HG03108 (cell line): ENCODE measurements at regions not wholly inside any gene's neighbourhood (a gene's known extent, or its start where the extent isn't known, plus 50 kb on each side); places are given as distances from the start of the nearest gene placed in this dataset.
"Not testable (repeated sequence)": the region's sequence is repeated elsewhere in the genome, so short reads cannot be mapped to it uniquely, and the experiment has no call there.

Experiments used
- ATAC-seq: cut with Tn5 transposase; IDR thresholded peaks from one replicate; pipeline ENCODE4 v1.9.1; 2021; ENCODE audit warnings: moderate library complexity; ENCODE audit not compliant: unreplicated experiment

DNA sequence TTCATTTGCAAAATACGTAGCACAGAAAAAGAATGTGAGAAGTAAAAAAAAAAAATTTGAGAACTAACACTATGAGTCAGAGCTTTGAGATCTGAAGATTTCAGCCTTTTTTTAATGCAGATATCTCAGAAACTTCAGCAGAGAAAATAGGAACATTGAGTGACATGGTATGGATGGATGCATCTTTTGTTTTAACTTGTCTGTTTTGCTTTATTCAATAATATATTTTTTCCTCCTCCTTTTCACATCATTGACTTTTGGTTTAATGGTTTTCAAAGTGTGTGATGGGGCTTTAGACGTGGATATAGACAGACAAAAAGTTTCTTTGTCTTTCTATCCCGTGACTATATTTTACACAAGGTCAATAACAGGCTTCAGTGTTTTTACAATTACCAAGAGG is 426.7 kb upstream of the FRG2C start:
- ATAC-seq: no peak

DNA sequence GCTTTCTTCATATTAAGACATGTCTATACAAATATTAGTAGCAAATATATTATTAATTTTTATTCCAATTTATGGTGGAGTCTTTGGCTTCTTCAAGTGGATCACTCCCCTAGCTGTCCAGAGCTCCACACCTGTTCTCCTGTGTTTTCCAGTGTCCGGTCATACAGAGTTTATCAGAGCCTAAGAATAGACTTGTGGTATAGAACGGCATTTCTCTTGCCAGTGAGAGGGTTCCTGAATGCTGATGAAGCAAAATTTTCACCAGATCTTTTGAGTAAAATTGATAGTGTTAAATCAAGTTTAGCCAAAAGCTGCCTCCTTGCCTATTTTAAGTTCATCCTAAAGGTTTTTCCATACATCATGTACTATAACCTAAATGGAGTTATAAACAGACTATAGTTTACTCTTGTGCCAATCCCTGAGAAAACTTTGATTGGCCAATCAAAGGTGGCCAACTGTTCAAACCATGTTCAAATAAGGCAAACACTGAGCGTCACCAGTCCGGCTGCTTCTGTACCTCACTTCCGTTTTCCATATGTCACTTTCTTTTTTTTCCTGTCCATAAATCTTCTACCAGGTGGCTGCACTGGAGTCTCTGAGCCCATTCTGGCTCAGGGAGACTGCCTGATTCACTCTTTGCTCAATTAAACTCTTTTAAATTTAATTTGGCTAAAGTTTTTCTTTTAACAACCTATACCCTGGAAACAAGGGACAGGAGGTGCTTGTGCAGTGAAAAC is 422.7 kb upstream of the FRG2C start:
- ATAC-seq: not testable (repeated sequence)

DNA sequence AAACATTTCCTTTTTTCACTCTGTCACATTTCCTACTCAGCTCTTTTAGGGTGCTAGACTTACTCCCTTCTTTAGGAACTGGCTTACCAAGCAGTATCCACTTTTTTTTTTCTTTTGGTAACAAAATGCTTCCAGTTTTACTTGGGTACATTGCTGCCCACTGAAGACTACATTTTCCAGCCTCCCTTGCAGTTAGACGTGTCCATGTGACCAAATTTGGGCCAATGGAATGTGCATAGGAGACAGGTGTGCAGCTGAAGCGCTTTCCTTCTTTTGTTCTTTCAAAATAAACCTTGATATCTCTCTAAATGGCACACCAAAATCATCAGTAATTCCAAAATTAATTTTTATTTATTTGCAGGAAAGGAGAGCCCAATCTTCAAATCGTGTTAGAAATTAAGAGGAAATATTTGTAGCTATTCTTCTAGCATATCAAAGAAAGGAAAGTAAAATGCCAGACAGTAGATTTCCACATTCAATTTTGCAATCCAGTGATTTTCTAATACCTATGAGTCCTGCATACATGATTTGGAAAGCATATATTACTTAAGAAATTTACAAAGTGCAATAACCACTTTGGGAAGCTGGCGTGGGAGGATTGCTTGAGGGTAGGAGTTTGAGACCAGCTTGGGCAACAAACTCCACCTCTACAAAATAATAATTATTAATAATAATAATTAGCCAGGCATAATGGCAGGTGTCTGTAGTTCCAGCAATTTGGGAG is 422.0 kb upstream of the FRG2C start:
- no peak for ATAC-seq

DNA sequence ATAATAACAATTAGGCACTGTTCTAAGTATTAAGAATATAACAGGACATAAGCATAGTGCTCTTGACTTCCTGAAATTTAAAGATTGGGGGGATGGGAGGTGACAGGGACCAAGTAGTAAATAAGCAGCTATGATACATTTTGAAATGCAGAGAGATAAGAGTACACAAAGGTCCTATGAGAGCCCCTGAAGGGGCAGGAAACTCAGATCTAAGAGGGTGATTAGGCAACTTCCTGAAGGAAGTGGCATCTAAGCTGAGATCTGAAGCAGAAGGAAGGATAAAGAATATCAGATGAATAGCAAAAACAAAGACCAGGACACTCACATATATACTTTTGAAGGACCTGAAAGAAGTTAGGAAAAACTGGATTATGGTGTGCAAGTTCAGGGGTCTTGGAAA is 415.2 kb upstream of the FRG2C start:
- no peak for ATAC-seq

DNA sequence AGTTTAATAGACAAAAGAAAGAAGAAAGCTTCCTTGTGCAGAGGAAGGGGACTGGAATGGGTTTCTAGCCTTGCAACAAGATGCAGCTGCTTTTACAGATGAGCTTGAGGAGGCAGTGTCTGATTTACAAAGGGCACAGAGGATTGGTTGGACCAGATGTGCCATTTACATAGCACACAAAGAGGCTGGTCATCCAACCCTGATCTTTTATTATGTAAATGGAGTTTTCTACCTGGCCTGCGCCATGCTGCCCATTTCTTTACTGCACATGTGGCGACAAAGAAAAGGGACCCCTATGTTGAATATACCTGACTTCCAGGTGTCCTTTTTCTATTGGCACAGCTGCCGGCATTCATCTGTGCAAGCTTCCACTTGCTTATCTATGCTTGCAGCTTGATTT is 409.4 kb upstream of the FRG2C start:
- ATAC-seq: no peak

DNA sequence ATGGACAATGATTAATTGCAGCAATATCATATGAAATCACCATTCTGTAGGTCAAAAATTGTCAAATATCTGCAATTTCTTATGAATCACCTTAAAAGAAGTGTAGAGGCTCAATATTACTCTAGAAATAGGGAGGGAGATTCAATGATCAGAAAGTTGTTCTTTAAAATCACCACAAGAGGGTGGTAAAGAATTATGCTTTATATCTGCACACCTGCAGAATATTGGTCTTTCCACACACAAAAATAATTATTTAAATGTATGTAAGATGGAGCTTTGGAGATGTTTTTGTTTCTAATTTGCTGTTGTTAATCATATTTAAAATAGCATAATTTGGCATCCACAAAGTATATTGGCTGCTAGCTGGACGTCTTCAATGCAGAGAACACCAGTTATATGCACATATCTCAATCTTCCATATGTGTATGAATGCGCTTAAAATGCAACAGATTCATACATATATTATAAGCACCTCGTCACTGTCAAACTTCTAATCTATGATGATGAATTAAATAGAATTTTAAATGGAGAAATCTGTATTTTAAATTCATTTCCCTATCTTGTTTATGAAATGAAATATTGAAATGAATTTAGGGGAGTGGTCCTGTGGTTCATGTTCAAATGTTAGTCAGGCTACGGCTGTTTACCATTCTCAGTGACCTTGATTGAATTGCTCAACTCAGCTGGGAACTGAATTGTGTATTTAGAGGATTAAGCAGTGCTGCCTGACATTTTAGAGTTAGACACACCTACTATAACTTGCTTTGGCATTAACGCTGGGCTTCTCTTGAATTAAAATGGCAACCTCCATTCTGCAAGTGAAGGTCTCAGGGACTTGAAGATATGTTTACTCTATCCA is 405.1 kb upstream of the FRG2C start:
- not testable (repeated sequence) for ATAC-seq

DNA sequence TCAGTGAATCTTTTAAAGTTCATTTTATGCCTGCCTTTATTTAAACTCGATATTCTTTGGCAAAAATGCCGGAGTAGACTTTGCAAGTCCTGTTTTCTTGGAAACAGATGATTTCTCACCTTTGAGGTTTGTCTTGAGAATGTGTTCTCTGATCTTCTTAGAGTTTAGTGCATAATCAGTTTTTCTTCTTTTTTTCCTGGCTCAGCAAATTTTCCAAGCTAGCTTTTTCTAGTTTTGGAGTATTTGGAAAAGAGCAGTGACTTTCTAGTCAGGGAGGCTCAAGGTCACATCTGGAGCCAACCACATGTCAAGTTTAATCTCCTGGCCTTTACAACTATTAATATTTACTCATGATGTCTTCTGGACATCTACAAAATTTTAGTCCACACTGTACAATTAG is 403.2 kb upstream of the FRG2C start:
- not testable (repeated sequence) for ATAC-seq

DNA sequence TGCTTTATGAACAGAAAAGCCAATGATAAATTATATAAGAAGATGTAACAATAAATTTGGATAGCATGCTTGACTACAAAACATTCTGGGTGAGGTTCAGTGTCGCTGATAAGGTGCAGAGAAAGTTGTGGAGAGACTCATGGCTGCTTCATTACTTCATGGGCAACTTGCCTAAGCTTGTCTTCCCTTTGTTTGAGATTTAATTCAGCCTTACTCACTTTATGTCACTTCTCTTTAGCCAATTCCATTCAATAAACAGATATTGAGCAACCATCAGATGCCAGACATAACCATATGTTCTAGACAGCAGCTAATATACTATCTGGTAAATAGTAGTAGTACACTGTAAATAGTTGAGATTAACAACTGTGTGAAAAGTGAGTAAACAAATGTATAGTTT is 401.5 kb upstream of the FRG2C start:
- ATAC-seq: no peak

DNA sequence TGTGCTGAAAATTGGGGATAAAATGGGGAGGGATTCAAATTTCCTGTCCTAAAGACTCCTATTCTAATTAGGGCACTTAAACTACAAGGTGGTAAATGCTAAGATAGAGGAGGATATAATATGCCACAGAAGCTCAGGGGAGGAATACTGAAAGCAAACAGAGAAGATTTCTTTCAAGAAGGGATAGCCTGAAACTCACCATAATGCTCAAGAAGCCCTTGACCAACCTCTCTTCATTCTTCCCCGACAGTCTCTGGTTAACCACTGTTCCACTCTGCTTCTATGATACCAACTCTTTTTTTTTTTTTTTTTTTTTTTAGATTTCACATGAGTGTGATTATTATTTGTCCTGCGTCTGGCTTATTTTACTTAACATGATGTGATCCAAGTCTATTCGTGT is 398.2 kb upstream of the FRG2C start:
- no peak for ATAC-seq

DNA sequence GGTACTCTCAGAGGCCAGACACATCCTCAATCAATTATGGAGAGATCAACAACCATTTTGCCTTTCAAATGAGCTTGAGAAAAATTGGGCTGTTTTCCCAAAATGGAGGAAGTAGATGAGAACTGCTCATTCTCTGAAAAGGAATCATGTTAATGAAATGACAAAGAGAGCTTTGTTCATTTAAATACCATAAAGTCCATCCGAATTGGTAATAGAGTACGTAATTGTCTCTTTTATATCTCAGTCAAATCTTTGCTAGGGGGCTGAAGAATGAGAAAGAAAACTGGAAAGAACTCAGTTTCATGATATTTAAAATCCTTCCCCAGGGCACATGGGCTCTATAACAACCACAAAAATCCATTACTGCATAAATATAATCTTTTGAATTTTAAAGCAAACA is 395.6 kb upstream of the FRG2C start:
- ATAC-seq: not testable (repeated sequence)

DNA sequence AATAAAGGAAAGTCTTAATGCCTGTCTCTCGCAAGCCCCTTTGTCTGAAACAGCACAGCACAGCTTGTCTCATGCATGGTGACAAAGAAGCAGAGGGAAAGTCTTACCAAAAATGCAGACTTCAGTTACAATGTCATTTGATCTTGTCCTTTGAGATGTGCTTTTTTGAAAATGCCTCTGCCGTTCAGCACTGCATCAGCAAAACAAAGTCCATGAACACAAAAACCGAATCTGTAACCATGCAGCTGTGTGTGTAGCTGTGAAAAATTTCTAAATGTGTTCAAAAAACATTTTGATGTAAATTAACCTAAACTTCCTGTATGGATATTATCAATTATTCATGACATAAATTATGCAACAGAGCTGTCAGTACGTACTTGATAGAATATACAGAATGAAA is 391.9 kb upstream of the FRG2C start:
- ATAC-seq: not testable (repeated sequence)

DNA sequence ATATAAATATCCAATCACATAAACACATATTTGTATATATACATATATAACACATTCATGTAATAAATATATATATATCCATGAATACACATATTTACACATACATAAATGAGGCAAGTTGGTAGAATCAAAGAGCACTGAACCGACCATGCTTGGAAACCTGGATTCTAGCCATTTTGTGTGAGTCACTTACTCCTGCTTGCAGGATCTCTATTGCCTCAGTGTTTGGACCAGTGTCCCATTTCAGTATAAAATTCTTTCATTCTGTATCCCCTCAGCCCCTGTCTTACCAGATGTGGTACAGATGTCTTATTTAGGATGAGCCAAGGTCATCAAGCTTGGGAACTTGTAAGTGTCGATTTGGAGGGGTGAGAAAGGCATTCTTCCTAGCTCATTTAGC is 391.4 kb upstream of the FRG2C start:
- ATAC-seq: no peak

DNA sequence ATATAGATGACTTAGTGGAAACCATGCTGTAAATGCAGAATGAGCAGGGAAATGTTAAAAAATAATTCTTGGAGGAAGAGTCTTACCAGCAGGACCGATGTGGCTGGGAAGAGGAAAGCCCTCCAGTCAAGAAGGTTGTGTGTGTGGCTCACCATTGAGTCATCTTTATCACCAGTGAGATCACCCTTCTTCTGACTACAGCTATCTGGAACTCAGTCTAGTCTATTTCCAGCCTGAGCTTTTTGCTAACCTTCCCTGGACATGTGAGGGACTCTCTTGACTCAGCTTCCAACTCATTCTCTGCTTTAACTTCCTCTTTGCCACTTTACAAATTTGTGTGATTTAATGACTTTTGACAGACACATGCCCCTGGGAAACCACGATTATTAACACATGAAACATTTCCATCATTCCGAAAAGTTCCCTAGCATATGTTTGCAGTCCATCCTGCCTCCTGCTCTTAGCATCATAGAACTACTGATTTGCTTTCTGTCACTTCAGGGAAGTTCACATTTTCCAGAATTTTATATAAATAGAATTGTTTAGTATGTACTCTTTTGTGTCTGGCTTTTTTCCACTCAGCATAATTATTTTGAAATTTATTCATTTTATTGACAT is 378.5 kb upstream of the FRG2C start:
- not testable (repeated sequence) for ATAC-seq

DNA sequence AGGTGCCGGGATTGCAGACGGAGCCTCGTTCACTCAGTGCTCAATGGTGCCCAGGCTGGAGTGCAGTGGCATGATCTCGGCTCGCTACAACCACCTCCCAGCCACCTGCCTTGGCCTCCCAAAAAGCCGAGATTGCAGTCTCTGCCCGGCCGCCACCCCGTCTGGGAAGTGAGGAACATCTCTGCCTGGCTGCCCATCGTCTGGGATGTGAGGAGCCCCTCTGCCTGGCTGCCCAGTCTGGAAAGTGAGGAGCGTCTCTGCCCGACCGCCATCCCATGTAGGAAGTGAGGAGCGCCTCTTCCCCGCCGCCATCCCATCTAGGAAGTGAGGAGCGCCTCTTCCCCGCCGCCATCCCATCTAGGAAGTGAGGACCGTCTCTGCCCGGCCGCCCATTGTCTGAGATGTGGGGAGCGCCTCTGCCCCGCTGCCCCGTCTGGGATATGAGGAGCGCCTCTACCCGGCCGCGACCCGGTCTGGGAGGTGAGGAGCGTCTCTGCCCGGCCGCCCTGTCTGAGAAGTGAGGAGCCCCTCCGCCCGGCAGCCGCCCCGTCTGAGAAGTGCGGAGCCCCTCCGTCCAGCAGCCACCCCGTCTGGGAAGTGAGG is 375.1 kb upstream of the FRG2C start:
- not testable (repeated sequence) for ATAC-seq

DNA sequence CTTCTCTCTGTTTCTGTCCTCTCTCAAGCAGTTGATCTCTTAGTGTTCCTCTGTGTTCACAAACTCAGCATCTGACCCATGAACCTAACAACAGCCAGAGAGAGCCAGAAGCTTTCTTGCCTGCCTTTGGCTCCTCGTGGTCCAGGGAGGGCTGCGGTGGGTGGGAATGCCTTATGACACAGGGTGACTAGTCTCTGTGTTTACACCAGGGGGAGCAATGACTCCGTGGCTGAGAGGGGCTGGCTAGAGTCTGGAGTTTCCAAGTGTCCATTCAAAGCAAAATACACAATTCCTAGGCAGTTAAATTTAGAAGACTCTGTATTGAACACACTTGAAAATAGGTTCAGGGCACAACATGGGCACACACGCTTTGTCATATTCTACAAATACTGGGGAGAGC is 370.0 kb upstream of the FRG2C start:
- no peak for ATAC-seq

DNA sequence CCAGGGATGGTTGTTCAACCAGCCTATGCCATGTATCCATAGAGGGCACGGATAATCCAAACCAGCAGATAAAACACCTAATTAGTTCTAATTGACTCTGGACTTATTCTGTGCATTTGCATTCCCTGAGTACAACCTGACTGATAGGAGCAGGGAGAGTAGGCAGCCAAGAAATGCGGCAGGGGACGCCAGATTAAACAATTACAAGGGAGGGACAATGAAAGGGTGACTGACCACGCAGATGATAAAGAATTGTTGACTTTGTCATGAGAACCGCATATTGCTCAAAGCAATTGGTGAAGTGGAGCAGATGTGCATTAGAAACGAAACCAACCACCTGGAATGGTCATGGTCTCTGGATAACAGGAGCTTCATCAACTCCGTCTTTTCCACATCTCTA is 369.1 kb upstream of the FRG2C start:
- ATAC-seq: no peak

DNA sequence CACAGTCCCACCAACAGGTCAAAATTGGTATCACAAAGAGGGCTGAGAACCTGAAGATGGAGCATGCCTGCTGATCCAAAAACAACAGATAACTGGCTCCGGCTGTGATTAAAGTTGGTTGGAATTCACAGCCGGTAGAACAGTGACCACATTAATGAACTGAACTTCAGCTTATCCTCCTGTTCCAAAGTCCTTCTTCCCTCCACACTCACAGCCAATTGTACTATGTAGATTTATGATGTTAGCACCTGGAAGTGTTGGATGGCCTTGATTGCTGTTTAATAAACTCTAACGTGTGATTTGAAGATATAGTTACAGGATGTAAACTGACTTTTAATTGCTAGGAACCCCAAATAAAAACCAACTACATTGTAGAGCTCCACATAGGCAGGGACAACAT is 367.3 kb upstream of the FRG2C start:
- ATAC-seq: no peak

DNA sequence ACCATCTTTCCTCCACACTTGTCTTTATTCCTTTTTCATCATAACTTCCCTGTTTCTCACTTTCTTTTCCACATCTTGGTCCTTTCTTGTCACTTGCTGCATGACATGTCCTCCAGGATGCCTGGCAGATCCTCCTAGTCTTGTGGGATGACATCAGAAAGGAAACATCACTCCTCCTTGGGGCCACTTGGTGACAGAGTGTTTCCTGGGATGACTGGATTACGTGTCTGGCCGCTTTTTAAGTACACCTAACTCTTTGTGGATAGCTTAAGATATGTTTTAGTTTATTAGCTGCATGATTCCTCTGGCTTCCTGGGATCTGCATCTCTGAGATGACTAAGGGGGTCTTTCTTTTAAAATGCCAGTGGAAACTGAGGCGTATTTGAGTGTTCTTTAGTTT is 363.5 kb upstream of the FRG2C start:
- ATAC-seq: no peak

DNA sequence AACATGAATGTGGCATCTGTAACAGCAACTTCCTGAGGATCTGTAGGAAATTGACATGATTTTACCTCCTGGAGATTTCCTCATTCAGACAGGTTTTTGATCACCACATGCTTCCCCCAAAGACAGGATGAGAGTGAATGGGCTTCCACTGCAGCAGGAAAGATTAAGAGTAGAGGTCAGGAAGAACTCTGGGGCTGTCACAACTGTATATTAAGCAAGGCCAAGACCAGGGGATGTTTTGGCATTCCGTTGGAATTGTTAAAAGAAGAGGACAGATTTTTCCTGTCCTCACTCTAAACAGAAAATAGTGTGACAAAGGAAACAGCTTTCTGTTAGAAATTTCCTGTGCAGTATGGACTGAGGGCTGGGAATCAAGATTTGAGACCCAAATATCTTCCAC is 363.1 kb upstream of the FRG2C start:
- ATAC-seq: not testable (repeated sequence)

DNA sequence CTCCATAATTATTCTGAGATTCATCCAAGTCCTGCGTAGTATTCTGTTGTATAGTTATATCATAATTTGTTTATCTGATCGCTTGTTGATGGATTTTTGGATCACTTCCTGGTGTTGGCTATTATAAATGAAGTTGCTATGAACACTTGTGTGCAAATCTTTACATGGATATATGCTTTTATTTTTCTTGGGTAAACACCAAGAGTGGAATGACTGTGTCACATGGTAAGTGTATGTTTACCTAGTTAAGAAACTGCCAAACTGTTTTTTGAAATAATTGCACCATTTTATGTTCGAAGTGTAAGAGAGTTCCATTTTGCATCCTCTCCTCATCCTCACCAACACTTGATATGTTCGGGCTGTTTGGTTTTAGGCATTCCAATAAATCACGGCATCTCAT is 360.4 kb upstream of the FRG2C start:
- ATAC-seq: no peak

DNA sequence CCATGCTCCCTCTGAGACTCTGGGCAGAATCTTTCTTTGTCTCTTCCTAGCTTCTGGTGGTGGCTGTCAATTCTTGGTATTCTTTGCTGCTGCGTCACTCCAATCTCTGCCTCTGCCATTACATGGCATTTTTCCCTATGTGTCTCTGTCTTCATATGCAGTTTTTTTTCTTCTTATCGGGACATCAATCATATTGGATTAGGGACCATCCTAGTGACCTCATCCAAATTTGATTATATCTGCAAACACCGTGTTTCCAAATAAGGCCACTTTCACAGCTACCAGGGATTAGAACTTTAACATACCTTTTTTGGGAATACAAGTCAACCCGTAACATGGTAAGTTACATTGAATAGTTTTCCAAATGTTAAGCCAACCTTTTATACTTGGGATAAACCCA is 358.2 kb upstream of the FRG2C start:
- no peak for ATAC-seq
